Neural progenitor cell (in vitro differentiated cells): ENCODE measurements at regions not wholly inside any gene's neighbourhood (a gene's known extent, or its start where the extent isn't known, plus 50 kb on each side); places are given as distances from the start of the nearest gene placed in this dataset.

Source experiments
- DNase-seq: peaks from one replicate; pipeline ENCODE4 v3.0.0-alpha.2; 2016; ENCODE audit warnings: low spot score
- H2AFZ ChIP-seq: fragments of 200-600 bp; sonication (generic); replicated peaks from 2 replicates; pipeline ENCODE4 v1.6.1; 2016; ENCODE audit warnings: antibody characterized with exemption
- H3F3A ChIP-seq: fragments of 200-600 bp; sonication (generic); 2 replicates; pipeline ENCODE4 v1.6.1; 2016; ENCODE audit warnings: antibody characterized with exemption, low read depth
- H3K27ac ChIP-seq: fragments of 200-600 bp; sonication (generic); 2 replicates; pipeline ENCODE4 v1.5.1; 2016; ENCODE audit warnings: mild to moderate bottlenecking
- H3K27me3 ChIP-seq: fragments of 200-600 bp; sonication (generic); 2 replicates; pipeline ENCODE4 v1.6.1; 2016; ENCODE audit warnings: mild to moderate bottlenecking, moderate library complexity
- H3K36me3 ChIP-seq: fragments of 200-600 bp; sonication (generic); 2 replicates; pipeline ENCODE4 v1.5.1; 2016
- H3K4me1 ChIP-seq: fragments of 200-600 bp; sonication (generic); 2 replicates; pipeline ENCODE4 v1.6.1; 2016; ENCODE audit warnings: mixed run types
- H3K4me2 ChIP-seq: fragments of 200-600 bp; sonication (generic); 2 replicates; pipeline ENCODE4 v1.6.1; 2016
- H3K4me3 ChIP-seq: fragments of 200-600 bp; sonication (generic); 2 replicates; pipeline ENCODE4 v1.5.1; 2016
- H3K79me2 ChIP-seq: fragments of 200-600 bp; sonication (generic); 2 replicates; pipeline ENCODE4 v1.6.1; 2016; ENCODE audit warnings: low read depth
- H3K9ac ChIP-seq: fragments of 200-600 bp; sonication (generic); 2 replicates; pipeline ENCODE4 v1.6.1; 2016
- H3K9me3 ChIP-seq: fragments of 200-600 bp; sonication (generic); 2 replicates; pipeline ENCODE4 v1.5.1; 2016; ENCODE audit warnings: low read depth
- H4K20me1 ChIP-seq: fragments of 200-600 bp; sonication (generic); 2 replicates; pipeline ENCODE4 v1.6.1; 2016; ENCODE audit warnings: low read depth
- H3K27ac Mint-ChIP-seq: 3 replicates; pipeline ENCODE4 v1.8.0; 2021; ENCODE audit warnings: mixed read lengths
- H3K27me3 Mint-ChIP-seq: 2 replicates; pipeline ENCODE4 v1.8.0; 2022; ENCODE audit warnings: low read depth, mild to moderate bottlenecking, inconsistent platforms, moderate library complexity, mixed read lengths; ENCODE audit not compliant: insufficient read depth
- H3K36me3 Mint-ChIP-seq: 3 replicates; pipeline ENCODE4 v1.8.0; 2021; ENCODE audit warnings: mixed read lengths
- H3K4me1 Mint-ChIP-seq: 3 replicates; pipeline ENCODE4 v1.8.0; 2021; ENCODE audit warnings: mixed read lengths
- H3K4me3 Mint-ChIP-seq: 3 replicates; pipeline ENCODE4 v1.8.0; 2021; ENCODE audit warnings: mild to moderate bottlenecking, moderate library complexity, mixed read lengths
- H3K9me3 Mint-ChIP-seq: 3 replicates; pipeline ENCODE4 v1.8.0; 2020; ENCODE audit warnings: mixed read lengths
- EZH2 ChIP-seq: fragments of 200-600 bp; sonication (generic); IDR thresholded peaks from 2 replicates; pipeline ENCODE4 v1.6.1; 2017; ENCODE audit warnings: antibody characterized with exemption, mild to moderate bottlenecking, moderate library complexity
- EZH2phosphoT487 ChIP-seq: fragments of 200-600 bp; sonication (generic); IDR thresholded peaks from 2 replicates; pipeline ENCODE4 v1.6.1; 2017; ENCODE audit warnings: antibody characterized with exemption
- TF ChIP-seq, protein P1 (sequence below): fragments of 200-600 bp; sonication (generic); IDR thresholded peaks from 2 replicates; pipeline ENCODE4 v1.5.1; 2017; ENCODE audit warnings: antibody characterized with exemption, mild to moderate bottlenecking

DNA sequence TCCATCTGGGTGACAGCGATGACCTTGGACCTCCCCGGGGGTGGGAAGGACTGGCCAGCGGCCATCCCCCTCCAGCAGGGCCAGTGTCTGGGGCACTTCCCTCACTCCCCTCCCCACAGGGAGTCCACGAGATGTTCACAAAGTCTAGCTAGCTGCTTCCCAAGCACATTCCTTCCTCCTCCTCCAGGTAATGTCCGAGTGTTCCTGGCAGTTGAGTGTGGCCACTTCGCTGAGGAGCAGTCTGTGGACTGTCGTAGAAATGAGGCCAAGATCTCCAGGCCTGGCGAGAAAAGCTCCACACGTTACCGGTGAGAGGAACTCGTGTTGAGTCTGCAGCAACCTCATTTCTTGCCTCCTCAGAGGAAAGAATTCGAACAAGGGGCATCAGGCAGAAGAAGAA is 425.5 kb downstream of the BRD1 start:
- Histone ChIP-seq H3K4me3 (no peak overlapping the region), H3K4me2 (no peak overlapping the region), H3F3A (no peaks in the 10 kb centered on the region), H3K4me1 (no peaks in the 10 kb centered on the region), H3K27ac (no peak overlapping the region), H3K79me2 (no peaks in the 10 kb centered on the region), H4K20me1 (no peaks in the 10 kb centered on the region), H2AFZ (no peak overlapping the region), H3K9me3 (no peaks in the 10 kb centered on the region), H3K27me3 (no peaks in the 10 kb centered on the region), H3K9ac (no peak overlapping the region), H3K36me3 (no peaks in the 10 kb centered on the region)
- peaks cover 10% of the 10 kb centered on the region for H3K27me3 Mint-ChIP-seq
- peaks cover 28% of the 10 kb centered on the region for H3K4me1 Mint-ChIP-seq
- H3K36me3 Mint-ChIP-seq: peaks cover 2% of the 10 kb centered on the region
- DNase-seq: no peak
- no peak overlapping the region for H3K4me3 Mint-ChIP-seq
- no peak overlapping the region for H3K27ac Mint-ChIP-seq
- H3K9me3 Mint-ChIP-seq: peaks cover 2% of the 10 kb centered on the region
- TF ChIP-seq EZH2: no peak
- TF ChIP-seq EZH2phosphoT487: no peak
- TF ChIP-seq, protein P1, sequence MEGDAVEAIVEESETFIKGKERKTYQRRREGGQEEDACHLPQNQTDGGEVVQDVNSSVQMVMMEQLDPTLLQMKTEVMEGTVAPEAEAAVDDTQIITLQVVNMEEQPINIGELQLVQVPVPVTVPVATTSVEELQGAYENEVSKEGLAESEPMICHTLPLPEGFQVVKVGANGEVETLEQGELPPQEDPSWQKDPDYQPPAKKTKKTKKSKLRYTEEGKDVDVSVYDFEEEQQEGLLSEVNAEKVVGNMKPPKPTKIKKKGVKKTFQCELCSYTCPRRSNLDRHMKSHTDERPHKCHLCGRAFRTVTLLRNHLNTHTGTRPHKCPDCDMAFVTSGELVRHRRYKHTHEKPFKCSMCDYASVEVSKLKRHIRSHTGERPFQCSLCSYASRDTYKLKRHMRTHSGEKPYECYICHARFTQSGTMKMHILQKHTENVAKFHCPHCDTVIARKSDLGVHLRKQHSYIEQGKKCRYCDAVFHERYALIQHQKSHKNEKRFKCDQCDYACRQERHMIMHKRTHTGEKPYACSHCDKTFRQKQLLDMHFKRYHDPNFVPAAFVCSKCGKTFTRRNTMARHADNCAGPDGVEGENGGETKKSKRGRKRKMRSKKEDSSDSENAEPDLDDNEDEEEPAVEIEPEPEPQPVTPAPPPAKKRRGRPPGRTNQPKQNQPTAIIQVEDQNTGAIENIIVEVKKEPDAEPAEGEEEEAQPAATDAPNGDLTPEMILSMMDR: no peak

DNA sequence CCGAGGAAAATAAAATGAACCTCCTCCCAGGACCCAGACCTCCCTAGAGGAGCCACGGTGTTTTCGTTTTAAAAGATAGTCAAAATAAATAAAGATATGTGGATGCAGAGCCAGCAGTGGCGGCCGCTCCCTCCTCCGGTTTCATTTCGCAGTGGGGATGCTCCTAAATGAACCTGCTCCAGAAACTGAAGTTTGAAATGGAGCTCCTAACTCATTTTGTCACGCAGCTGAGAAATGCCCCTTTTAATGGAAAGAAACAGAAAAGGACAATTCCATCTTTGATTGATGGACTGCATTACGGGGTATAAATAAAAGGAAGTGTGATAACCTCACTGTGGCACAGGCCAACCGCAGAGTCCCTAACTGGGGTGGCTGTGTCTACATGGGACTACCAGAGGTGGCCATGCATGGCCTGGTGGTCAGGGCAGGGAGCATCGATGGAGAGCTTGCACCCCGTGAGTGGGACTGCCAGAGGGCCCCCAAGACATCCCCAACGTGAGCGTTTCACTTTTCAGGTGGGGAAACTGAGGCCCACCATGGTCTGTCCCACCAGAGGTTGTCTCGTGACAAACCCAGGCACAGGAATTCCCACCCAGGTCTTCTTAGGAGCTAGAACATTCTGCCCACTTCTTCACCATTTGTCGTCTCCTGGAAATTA is 426.6 kb downstream of the BRD1 start:
- peaks cover 2% of the 10 kb centered on the region for H3K9me3 Mint-ChIP-seq
- no peak for DNase-seq
- H2AFZ ChIP-seq: no peak overlapping the region
- no peak overlapping the region for H3K4me2 ChIP-seq
- no peaks in the 10 kb centered on the region for H3K36me3 ChIP-seq
- H3K27me3 Mint-ChIP-seq: peaks cover 6% of the 10 kb centered on the region
- H3K27me3 ChIP-seq: no peaks in the 10 kb centered on the region
- no peaks in the 10 kb centered on the region for H4K20me1 ChIP-seq
- no peaks in the 10 kb centered on the region for H3K4me1 ChIP-seq
- H3K79me2 ChIP-seq: no peaks in the 10 kb centered on the region
- TF ChIP-seq, protein P1: no peak
- no peak for TF ChIP-seq EZH2phosphoT487
- no peak for TF ChIP-seq EZH2
- no peak overlapping the region for H3K27ac ChIP-seq
- H3K27ac Mint-ChIP-seq: no peak overlapping the region
- H3K4me1 Mint-ChIP-seq: peaks cover 29% of the 10 kb centered on the region
- H3K36me3 Mint-ChIP-seq: peaks cover 2% of the 10 kb centered on the region
- no peaks in the 10 kb centered on the region for H3K9me3 ChIP-seq
- no peak overlapping the region for H3K4me3 ChIP-seq
- no peaks in the 10 kb centered on the region for H3F3A ChIP-seq
- no peak overlapping the region for H3K4me3 Mint-ChIP-seq
- no peak overlapping the region for H3K9ac ChIP-seq

DNA sequence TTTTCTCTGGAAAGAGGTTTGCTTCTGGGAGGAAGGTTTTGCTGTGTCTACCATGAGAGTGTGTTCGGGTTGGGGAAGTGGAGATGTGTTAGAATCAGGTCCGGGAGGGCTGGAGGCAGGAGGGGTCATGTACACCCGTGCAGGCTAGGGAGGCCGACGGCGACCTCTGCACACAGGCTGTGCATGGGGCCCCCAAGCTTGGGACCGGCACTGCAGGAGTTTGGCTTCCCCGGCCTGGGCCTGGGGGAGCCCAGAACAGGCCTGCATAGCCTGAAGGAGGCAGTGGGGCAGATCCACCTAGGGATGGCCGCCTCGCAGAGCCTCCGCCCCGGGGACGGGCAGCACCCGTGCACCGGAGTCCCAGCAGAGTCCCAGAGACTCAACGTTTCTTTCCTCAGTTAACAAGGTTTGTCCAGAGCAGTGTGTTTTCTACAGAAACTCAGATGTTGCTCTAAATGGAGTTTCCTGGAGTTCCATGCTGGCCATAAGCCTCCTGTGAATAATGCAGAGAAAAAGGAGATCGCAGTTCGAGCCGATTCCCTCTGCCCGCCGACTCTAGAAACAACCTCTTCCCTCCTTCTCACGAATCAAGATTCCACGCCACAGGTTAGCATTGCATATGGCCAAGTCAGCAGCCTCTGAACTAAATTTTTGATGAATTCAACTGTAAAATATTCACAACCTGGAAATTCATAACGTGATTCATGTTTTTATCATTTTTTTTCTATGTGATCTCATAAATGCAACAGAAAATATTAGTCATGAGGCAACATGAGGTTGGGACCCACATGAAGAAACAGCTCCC is 427.3 kb downstream of the BRD1 start:
- Histone ChIP-seq H3K9ac (no peak overlapping the region), H3K27me3 (no peaks in the 10 kb centered on the region), H3K4me1 (no peaks in the 10 kb centered on the region), H2AFZ (no peak overlapping the region), H3K4me3 (no peak overlapping the region), H3K4me2 (no peak overlapping the region), H3K27ac (no peak overlapping the region), H4K20me1 (no peaks in the 10 kb centered on the region), H3K36me3 (no peaks in the 10 kb centered on the region), H3K79me2 (no peaks in the 10 kb centered on the region), H3K9me3 (no peaks in the 10 kb centered on the region), H3F3A (no peaks in the 10 kb centered on the region)
- H3K9me3 Mint-ChIP-seq: peaks cover 2% of the 10 kb centered on the region
- no peak for DNase-seq
- peaks cover 31% of the 10 kb centered on the region for H3K4me1 Mint-ChIP-seq
- H3K36me3 Mint-ChIP-seq: peaks cover 2% of the 10 kb centered on the region
- H3K27me3 Mint-ChIP-seq: peaks cover 6% of the 10 kb centered on the region
- H3K4me3 Mint-ChIP-seq: no peak overlapping the region
- H3K27ac Mint-ChIP-seq: no peak overlapping the region
- no peak for TF ChIP-seq EZH2
- TF ChIP-seq EZH2phosphoT487: no peak
- TF ChIP-seq, protein P1: no peak
